BLaER1 treated with 17β-estradiol and CSF1 and Interleukin-3, amounts not matched to agents 10 nM and 100 nM (cell line): ENCODE measurements at regions not wholly inside any gene's neighbourhood (a gene's known extent, or its start where the extent isn't known, plus 50 kb on each side); places are given as distances from the start of the nearest gene placed in this dataset.

Source experiments
- H3K27ac ChIP-seq, 11 experiments: shearing (Covaris generic); formaldehyde crosslinking; 2 replicates each; pipeline ENCODE4 v1.8.1; 2022
- H3K27me3 ChIP-seq, 11 experiments: shearing (Covaris generic); formaldehyde crosslinking; 2 replicates each; pipeline ENCODE4 v1.8.1; 2022
- H3K36me3 ChIP-seq, 11 experiments: shearing (Covaris generic); formaldehyde crosslinking; 2 replicates each; pipeline ENCODE4 v1.8.1; 2022
- H3K4me1 ChIP-seq, 10 experiments: shearing (Covaris generic); formaldehyde crosslinking; 2 replicates each; pipeline ENCODE4 v1.8.1; 2022
- H3K4me2 ChIP-seq, 11 experiments: shearing (Covaris generic); formaldehyde crosslinking; 2 replicates each; pipeline ENCODE4 v1.8.1; 2022
- H3K4me3 ChIP-seq, 10 experiments: shearing (Covaris generic); formaldehyde crosslinking; 2 replicates each; pipeline ENCODE4 v1.8.1; 2022
- H3K9ac ChIP-seq, 11 experiments: shearing (Covaris generic); formaldehyde crosslinking; 2 replicates each; pipeline ENCODE4 v1.8.1; 2022
- H3K9me3 ChIP-seq, 11 experiments: shearing (Covaris generic); formaldehyde crosslinking; replicated peaks in 1 of 11; 2 replicates each; pipeline ENCODE4 v1.8.1; 2022
- H4K20me1 ChIP-seq, 11 experiments: shearing (Covaris generic); formaldehyde crosslinking; 2 replicates each; pipeline ENCODE4 v1.8.1; 2022
- Cebpa-rat ChIP-seq, 11 experiments: shearing (Covaris generic); IDR thresholded peaks; 2 replicates each; pipeline ENCODE4 v1.8.1; 2022

DNA sequence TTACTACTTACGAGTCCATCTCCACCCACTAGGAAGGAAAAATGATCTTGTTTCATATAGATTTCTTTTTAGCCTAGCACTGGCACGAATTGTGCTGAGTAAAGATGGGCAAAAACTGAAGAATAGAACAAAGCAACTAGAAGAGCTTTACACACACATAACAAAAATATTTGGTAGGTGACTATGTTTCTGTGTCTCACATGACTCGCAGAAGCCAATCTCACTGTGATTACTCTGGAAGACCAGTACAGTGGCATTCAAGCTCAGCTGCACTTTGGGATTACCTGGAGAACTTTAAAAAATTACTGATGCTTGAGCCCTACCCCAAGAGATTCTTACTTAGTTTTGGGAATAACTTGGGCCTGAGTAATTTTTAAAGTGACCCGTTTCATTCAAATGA is 378.7 kb downstream of the METTL4 start:
- H3K4me1 ChIP-seq: no peaks in the 10 kb centered on the region
- no peaks in the 10 kb centered on the region for H4K20me1 ChIP-seq
- peaks cover 0 to 13% (median 5%) of the 10 kb centered on the region in 11 experiments; a peak in 7 of 22 replicates for H3K9me3 ChIP-seq
- H3K4me2 ChIP-seq: no peak overlapping the region
- H3K4me3 ChIP-seq: no peak overlapping the region
- H3K27ac ChIP-seq: no peak overlapping the region
- no peak overlapping the region for H3K9ac ChIP-seq
- H3K36me3 ChIP-seq: no peaks in the 10 kb centered on the region
- no peak for TF ChIP-seq Cebpa-rat (IDR thresholded peaks at IDR 0.05)
- no peaks in the 10 kb centered on the region for H3K27me3 ChIP-seq

- Histone ChIP-seq H3K9me3 (peaks cover 0 to 10% (median 5%) of the 10 kb centered on the region in 11 experiments; a peak in 6 of 22 replicates), H3K4me1 (no peaks in the 10 kb centered on the region), H3K27ac (no peak overlapping the region), H4K20me1 (no peaks in the 10 kb centered on the region), H3K36me3 (no peaks in the 10 kb centered on the region), H3K27me3 (no peaks in the 10 kb centered on the region), H3K4me2 (no peak overlapping the region), H3K9ac (no peak overlapping the region), H3K4me3 (no peak overlapping the region)
- TF ChIP-seq Cebpa-rat (IDR thresholded peaks at IDR 0.05): no peak
These were observed 373.4 kb downstream of the METTL4 start for GRCh38 chr18:2197946-2198345.

- no peak for TF ChIP-seq Cebpa-rat (IDR thresholded peaks at IDR 0.05)
- Histone ChIP-seq H3K4me3 (no peak overlapping the region), H3K9me3 (0 out of 22 replicates have a peak, but pooled peaks cover 0 to 1% (median 0%) of the 10 kb centered on the region in 11 experiments), H3K27ac (no peak overlapping the region), H3K9ac (no peak overlapping the region), H3K27me3 (no peaks in the 10 kb centered on the region), H3K4me2 (no peak overlapping the region), H3K36me3 (no peaks in the 10 kb centered on the region), H3K4me1 (no peaks in the 10 kb centered on the region), H4K20me1 (no peaks in the 10 kb centered on the region)
These were observed 372.2 kb downstream of the METTL4 start for GRCh38 chr18:2199060-2199459.

- no peak overlapping the region for H3K4me3 ChIP-seq
- H3K9ac ChIP-seq: no peak overlapping the region
- no peaks in the 10 kb centered on the region for H3K9me3 ChIP-seq
- H3K4me2 ChIP-seq: no peak overlapping the region
- no peaks in the 10 kb centered on the region for H4K20me1 ChIP-seq
- no peaks in the 10 kb centered on the region for H3K4me1 ChIP-seq
- H3K36me3 ChIP-seq: no peaks in the 10 kb centered on the region
- no peak for TF ChIP-seq Cebpa-rat (IDR thresholded peaks at IDR 0.05)
- H3K27ac ChIP-seq: no peak overlapping the region
- no peaks in the 10 kb centered on the region for H3K27me3 ChIP-seq
These were observed 370.2 kb downstream of the METTL4 start for GRCh38 chr18:2201036-2201600.

DNA sequence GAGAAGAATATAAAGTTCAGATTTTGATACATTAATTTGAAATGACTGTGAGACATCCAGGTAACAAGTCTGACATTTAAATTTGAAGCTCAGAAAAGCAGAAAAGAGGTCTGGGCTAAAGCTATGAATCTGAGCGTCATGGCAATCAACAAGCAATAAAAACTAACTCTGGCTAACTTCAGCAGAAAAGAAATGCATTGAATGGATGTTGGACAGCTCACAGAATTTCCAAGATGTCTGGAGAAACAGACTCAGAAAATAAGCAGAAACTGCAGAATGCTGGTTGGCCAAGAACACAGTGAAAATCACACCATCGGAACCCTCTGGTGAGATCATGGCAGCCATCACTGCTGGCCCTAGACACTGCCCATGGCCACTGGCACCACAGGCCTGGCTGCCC is 366.6 kb downstream of the METTL4 start:
- Histone ChIP-seq H3K4me2 (no peak overlapping the region), H3K4me1 (no peaks in the 10 kb centered on the region), H4K20me1 (no peaks in the 10 kb centered on the region), H3K9me3 (no peaks in the 10 kb centered on the region), H3K9ac (no peak overlapping the region), H3K27ac (no peak overlapping the region), H3K4me3 (no peak overlapping the region), H3K27me3 (no peaks in the 10 kb centered on the region), H3K36me3 (no peaks in the 10 kb centered on the region)
- TF ChIP-seq Cebpa-rat (IDR thresholded peaks at IDR 0.05): no peak

- no peak overlapping the region for H3K27ac ChIP-seq
- no peaks in the 10 kb centered on the region for H3K27me3 ChIP-seq
- no peak for TF ChIP-seq Cebpa-rat (IDR thresholded peaks at IDR 0.05)
- no peak overlapping the region for H3K4me2 ChIP-seq
- H3K4me1 ChIP-seq: no peaks in the 10 kb centered on the region
- H3K9me3 ChIP-seq: no peaks in the 10 kb centered on the region
- no peaks in the 10 kb centered on the region for H3K36me3 ChIP-seq
- no peaks in the 10 kb centered on the region for H4K20me1 ChIP-seq
- no peak overlapping the region for H3K9ac ChIP-seq
- no peak overlapping the region for H3K4me3 ChIP-seq
These were observed 364.0 kb downstream of the METTL4 start for GRCh38 chr18:2207294-2207693.

- Histone ChIP-seq H4K20me1 (no peaks in the 10 kb centered on the region), H3K4me3 (no peak overlapping the region), H3K36me3 (no peaks in the 10 kb centered on the region), H3K4me1 (0 out of 20 replicates have a peak, but pooled peaks cover 0 to 6% (median 0%) of the 10 kb centered on the region in 10 experiments), H3K27ac (no peak overlapping the region), H3K27me3 (no peaks in the 10 kb centered on the region), H3K9ac (no peak overlapping the region), H3K9me3 (peaks cover 7 to 18% (median 10%) of the 10 kb centered on the region in 11 experiments; a peak in 16 of 22 replicates), H3K4me2 (no peak overlapping the region)
- TF ChIP-seq Cebpa-rat (IDR thresholded peaks at IDR 0.05): no peak
These were observed 358.6 kb downstream of the METTL4 start for GRCh38 chr18:2212598-2213205.

DNA sequence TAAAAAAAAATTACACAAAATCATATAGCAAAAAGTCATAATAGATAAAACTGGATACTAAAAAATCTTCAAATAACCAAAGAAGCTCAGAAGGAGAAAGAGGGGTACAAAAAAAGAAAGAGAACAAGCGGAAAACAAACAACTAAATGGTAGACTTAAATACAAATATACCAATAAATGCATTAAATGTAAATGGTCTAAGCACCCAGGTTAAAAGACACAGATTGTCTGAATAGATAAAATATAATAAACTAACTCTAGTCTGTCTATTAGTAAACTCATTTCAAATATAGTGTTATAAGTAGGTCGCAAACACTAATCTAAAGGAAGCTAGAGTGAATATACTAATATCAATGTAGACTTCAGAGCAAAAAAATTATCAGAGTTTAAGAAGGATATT is 357.4 kb downstream of the METTL4 start:
- no peak for TF ChIP-seq Cebpa-rat (IDR thresholded peaks at IDR 0.05)
- Histone ChIP-seq H3K27me3 (no peaks in the 10 kb centered on the region), H3K4me2 (no peak overlapping the region), H3K4me1 (0 out of 20 replicates have a peak, but pooled peaks cover 0 to 6% (median 0%) of the 10 kb centered on the region in 10 experiments), H3K27ac (no peak overlapping the region), H3K9me3 (peaks cover 7 to 18% (median 10%) of the 10 kb centered on the region in 11 experiments; a peak in 16 of 22 replicates), H3K9ac (no peak overlapping the region), H3K36me3 (no peaks in the 10 kb centered on the region), H3K4me3 (no peak overlapping the region), H4K20me1 (no peaks in the 10 kb centered on the region)

DNA sequence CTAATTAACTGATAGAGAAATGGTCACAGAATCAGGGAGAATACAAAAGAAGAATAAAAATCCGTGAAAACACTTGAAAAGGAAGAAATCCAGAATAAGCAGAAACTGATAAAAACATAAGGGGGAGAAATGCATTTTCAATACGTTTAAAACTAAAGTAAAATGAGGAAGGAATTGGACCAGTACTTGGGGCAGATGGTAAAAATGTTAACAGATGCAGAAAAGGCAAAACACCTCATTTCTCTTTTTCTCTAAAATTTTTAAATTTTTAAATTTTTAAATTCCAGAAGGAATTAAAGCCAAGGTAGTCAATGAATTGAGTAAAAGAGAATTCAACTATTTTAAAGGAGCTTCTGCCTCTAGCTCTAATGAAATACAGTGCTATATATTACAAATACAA is 353.9 kb downstream of the METTL4 start:
- Histone ChIP-seq H3K27ac (no peak overlapping the region), H3K36me3 (no peaks in the 10 kb centered on the region), H4K20me1 (no peaks in the 10 kb centered on the region), H3K9me3 (peaks cover 7 to 18% (median 10%) of the 10 kb centered on the region in 11 experiments; a peak in 16 of 22 replicates), H3K4me3 (no peak overlapping the region), H3K4me2 (no peak overlapping the region), H3K9ac (no peak overlapping the region), H3K4me1 (0 out of 20 replicates have a peak, but pooled peaks cover 0 to 6% (median 0%) of the 10 kb centered on the region in 10 experiments), H3K27me3 (no peaks in the 10 kb centered on the region)
- TF ChIP-seq Cebpa-rat (IDR thresholded peaks at IDR 0.05): no peak

DNA sequence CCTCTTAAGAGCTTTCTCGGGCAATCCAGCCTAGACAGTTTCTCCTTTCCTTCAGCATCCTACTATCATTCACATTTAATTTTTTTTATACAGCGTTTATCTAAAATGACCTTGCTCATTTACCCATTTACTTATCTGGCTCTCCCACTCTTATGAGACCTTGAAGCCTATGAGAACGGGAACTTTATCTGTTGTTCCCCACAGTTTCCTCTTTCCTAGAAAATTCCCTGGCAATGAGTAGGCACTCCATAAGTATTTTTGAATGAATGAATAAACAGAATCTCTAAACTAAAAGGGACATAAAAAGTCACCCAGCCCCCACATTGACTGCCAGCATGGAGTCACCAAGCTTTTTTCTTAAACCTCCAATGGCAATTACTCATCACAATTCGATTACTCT is 353.2 kb downstream of the METTL4 start:
- Histone ChIP-seq H3K36me3 (no peaks in the 10 kb centered on the region), H3K4me2 (no peak overlapping the region), H3K27ac (no peak overlapping the region), H3K9ac (no peak overlapping the region), H3K27me3 (no peaks in the 10 kb centered on the region), H3K4me3 (no peak overlapping the region), H3K4me1 (0 out of 20 replicates have a peak, but pooled peaks cover 0 to 6% (median 0%) of the 10 kb centered on the region in 10 experiments), H3K9me3 (peaks cover 7 to 18% (median 10%) of the 10 kb centered on the region in 11 experiments; a peak in 16 of 22 replicates), H4K20me1 (no peaks in the 10 kb centered on the region)
- no peak for TF ChIP-seq Cebpa-rat (IDR thresholded peaks at IDR 0.05)
